ENCODE measurements at regions not wholly inside any gene's neighbourhood (a gene's known extent, or its start where the extent isn't known, plus 50 kb on each side); places are given as distances from the start of the nearest gene placed in this dataset.

DNA sequence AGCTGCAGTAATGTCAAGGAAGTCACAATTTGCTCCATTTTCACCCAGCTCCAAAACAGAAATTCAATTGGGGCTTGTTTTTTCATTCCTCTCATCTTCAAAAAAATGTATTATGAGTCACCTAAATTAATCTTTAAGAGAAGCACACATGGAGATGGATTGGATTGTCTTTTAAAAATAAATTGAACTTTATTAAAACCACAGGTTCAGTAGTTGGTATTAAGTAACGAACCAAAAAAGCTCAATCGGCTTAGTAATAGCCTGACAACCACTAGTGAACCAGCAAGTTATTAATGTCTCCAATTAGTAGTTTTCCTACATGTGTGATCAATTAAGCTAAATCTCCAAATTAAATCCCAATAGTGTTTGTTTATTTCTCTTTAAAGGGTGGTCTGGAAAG is 283.5 kb upstream of the GIMD1 start:
- DNase-seq (ENCODE audit: low spot score) = no peak
- TF ChIP-seq CTCF (IDR thresholded peaks at IDR 0.05; ENCODE audit: extremely low read depth, missing control alignments) = no peak

DNA sequence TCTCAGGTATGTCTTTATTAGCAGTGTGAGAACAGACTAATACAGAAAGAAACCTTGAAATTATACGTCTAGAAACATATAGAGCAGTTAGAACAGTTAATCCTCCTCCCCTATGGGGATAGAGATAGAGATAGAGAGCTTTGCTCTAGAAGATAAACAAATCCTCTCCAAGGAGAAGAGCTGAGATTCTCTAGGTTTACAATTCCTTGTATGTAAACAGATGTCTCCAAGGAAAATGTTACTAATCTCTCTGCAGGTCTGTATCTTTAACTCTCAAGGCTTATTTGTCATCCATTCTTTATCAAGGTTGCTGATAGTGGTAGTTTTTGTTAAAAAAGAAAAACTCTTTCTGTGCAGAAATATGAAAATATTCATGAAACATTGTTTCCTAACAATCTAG is 282.1 kb upstream of the GIMD1 start:
- no peak for TF ChIP-seq CTCF (IDR thresholded peaks at IDR 0.05; ENCODE audit: extremely low read depth, missing control alignments)
- DNase-seq (ENCODE audit: low spot score) = no peak

DNA sequence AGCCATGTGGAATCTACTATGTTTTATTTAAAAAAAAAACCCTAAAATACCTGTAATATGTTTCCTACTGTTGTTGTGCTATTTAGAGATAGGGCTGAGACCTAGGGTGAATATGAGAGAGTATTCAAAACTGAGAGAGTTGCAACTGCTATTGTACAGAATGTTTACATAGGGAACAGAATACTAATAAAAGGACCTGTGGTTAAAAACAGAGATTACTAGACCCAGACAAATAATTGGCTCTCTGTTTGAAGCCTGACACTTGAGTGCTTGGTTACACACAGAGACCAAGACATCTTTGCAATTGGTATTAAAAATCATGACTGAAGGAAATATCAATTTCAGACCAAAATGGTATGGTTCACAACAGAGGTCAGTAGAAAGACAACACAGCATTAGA is 278.9 kb upstream of the GIMD1 start:
- no peak for DNase-seq (ENCODE audit: low spot score)
- TF ChIP-seq CTCF (IDR thresholded peaks at IDR 0.05; ENCODE audit: extremely low read depth, missing control alignments) = no peak

- TF ChIP-seq CTCF (IDR thresholded peaks at IDR 0.05; ENCODE audit: extremely low read depth, missing control alignments) = no peak
- no peak for DNase-seq (ENCODE audit: low spot score)
Measured at GRCh38 chr4:106629268-106629625, 260.7 kb upstream of the GIMD1 start.

GRCh38 chr4:106628586-106629267 is 260.1 kb upstream of the GIMD1 start:
- TF ChIP-seq CTCF (IDR thresholded peaks at IDR 0.05; ENCODE audit: extremely low read depth, missing control alignments) = no peak
- DNase-seq (ENCODE audit: low spot score) = no peak

DNA sequence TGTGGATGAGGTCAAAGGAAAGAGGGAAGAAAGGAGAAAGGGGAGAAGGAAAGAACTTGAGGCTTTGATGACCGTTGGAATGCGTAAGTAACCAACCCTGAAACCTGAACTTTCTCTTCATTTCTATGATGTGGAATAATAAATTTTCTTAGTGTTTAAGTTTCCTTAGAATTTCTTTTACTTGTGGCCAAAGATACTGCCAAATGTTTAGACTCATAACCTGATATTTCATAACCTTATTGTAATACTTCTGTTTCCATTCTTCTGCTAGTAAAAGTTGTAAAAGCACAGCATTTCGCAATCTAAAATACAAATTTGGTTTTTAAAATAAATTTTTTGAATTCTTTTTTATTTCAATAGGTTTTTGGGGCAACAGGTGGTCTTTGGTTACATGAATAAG is 258.5 kb upstream of the GIMD1 start:
- no peak for DNase-seq (ENCODE audit: low spot score)
- TF ChIP-seq CTCF (IDR thresholded peaks at IDR 0.05; ENCODE audit: extremely low read depth, missing control alignments) = no peak

DNA sequence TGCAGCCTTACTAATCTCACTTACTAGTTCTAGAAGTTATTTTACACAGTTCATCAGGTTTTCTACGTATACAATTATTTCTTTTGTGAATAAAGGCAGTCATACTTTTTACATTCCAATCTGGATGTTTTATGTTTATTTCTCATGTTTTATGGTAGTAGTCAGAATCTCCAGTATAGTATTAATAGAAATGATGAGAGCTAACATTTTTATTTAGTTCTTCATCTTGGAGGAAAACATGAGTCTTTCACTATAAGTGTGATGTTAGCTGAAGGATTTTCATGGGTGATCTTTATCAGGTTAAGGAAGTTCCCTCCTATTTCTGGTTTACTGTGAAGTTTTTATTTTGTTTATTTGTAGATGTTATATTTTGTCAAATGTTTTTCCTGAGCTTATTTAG is 256.1 kb upstream of the GIMD1 start:
- TF ChIP-seq CTCF (IDR thresholded peaks at IDR 0.05; ENCODE audit: extremely low read depth, missing control alignments) = no peak
- no peak for DNase-seq (ENCODE audit: low spot score)

Data from GM20000 (cell line).